HepG2 (cell line): ENCODE measurements at regions not wholly inside any gene's neighbourhood (a gene's known extent, or its start where the extent isn't known, plus 50 kb on each side); places are given as distances from the start of the nearest gene placed in this dataset.

Experiments
- ATAC-seq: fragments of 200-7000 bp; cut with Tn5 transposase; 3 replicates; pipeline ENCODE4 v1.9.1; 2020; ENCODE audit warnings: mild to moderate bottlenecking, moderate library complexity
- BruUV-seq: library from RNA; stranded (reverse); fragments of 400-500 nt; replicated peaks from 2 replicates; lab custom pipeline; 2021; lab: Mats Ljungman, UMichigan
- CTCF ChIA-PET: fragments of 300-600 bp; formaldehyde crosslinking; extraction: SDS; loops from one replicate; lab custom pipeline; 2021; ENCODE audit warnings: low total read pairs, inconsistent platforms, low intra/inter-chr PET ratio; lab: Yijun Ruan, JAX
- POLR2A ChIA-PET: fragments of 350-600 bp; sonication (Branson Sonifier 250); formaldehyde crosslinking; loops from one replicate; lab custom pipeline; 2020; ENCODE audit warnings: antibody characterized with exemption, inconsistent platforms; lab: Yijun Ruan, JAX
- DNase-seq: peaks from one replicate; pipeline ENCODE4 v3.0.0-alpha.2; 2015; ENCODE audit warnings: low spot score
- FAIRE-seq: peaks from 3 replicates; lab custom pipeline; 2011; peaks lifted over from hg19 to GRCh38; lab: Jason Lieb, UNC
- H2AFZ ChIP-seq: one replicate; pipeline ENCODE4 v1.6.1; 2011; ENCODE audit warnings: low read length, inconsistent platforms
- H3K27ac ChIP-seq: fragments of 300-600 bp; 3 replicates; pipeline ENCODE4 v1.8.0; 2011; ENCODE audit warnings: mixed run types, mild to moderate bottlenecking, mixed read lengths, low read length, inconsistent platforms; ENCODE audit not compliant: insufficient read depth; ENCODE audit errors: extremely low read length
- H3K27me3 ChIP-seq, 2 experiments: fragments of 200-600 bp in 1 of 2; 2 replicates in 1 of 2; 3 replicates in 1 of 2; pipeline versions ENCODE4 v1.6.0 to v1.8.0; 2011; ENCODE audit warnings: low read length in 2 of 2, mild to moderate bottlenecking in 2 of 2, moderate library complexity in 2 of 2, inconsistent platforms in 1 of 2; ENCODE audit not compliant: insufficient read depth in 2 of 2, control insufficient read depth in 1 of 2
- H3K36me3 ChIP-seq, 2 experiments: fragments of 200-600 bp in 1 of 2; replicated peaks in 1 of 2; 2 replicates in 1 of 2; 3 replicates in 1 of 2; pipeline versions ENCODE4 v1.5.1 to v1.8.0; 2011; ENCODE audit warnings: low read length in 2 of 2, inconsistent platforms in 1 of 2; ENCODE audit not compliant: insufficient read depth in 2 of 2, control insufficient read depth in 1 of 2
- H3K4me1 ChIP-seq: 2 replicates; pipeline ENCODE4 v1.5.1; 2012; ENCODE audit warnings: low read length, inconsistent platforms; ENCODE audit not compliant: insufficient read depth
- H3K4me2 ChIP-seq: 2 replicates; pipeline ENCODE4 v1.6.0; 2011; ENCODE audit warnings: low read depth, low read length, inconsistent platforms
- H3K4me3 ChIP-seq, 3 experiments: fragments of 200-600 bp in 1 of 3; sonication (generic), shearing (Covaris generic) in 1 of 3; replicated peaks in 1 of 3; 2 replicates each; pipeline ENCODE4 v1.5.1; 2011 to 2016; ENCODE audit warnings: low read length in 3 of 3, inconsistent platforms in 2 of 3, low read depth in 2 of 3, mild to moderate bottlenecking in 2 of 3, control low read depth in 1 of 3, mixed read lengths in 1 of 3; ENCODE audit not compliant: insufficient read depth in 1 of 3
- H3K79me2 ChIP-seq: one replicate; pipeline ENCODE4 v1.6.1; 2011; ENCODE audit warnings: low read length, inconsistent platforms; ENCODE audit not compliant: insufficient read depth
- H3K9ac ChIP-seq: 2 replicates; pipeline ENCODE4 v1.6.0; 2011; ENCODE audit warnings: mild to moderate bottlenecking, low read depth, low read length, inconsistent platforms; ENCODE audit not compliant: insufficient read depth
- H3K9me3 ChIP-seq: 2 replicates; pipeline ENCODE4 v1.5.1; 2012; ENCODE audit warnings: mild to moderate bottlenecking, low read length
- H4K20me1 ChIP-seq: 2 replicates; pipeline ENCODE4 v1.6.0; 2011; ENCODE audit warnings: inconsistent platforms, mild to moderate bottlenecking, low read length, moderate library complexity; ENCODE audit not compliant: insufficient read depth
- CBFB ChIP-seq: sonication (generic); formaldehyde crosslinking; IDR thresholded peaks from 2 replicates; pipeline ENCODE4 v1.4.0; 2020; ENCODE audit warnings: missing genetic modification reagents
- ELF1 ChIP-seq: sonication (generic); formaldehyde crosslinking; IDR thresholded peaks from 2 replicates; pipeline ENCODE4 v1.4.0; 2020; ENCODE audit warnings: missing genetic modification reagents
- FOXP1 ChIP-seq, 2 experiments: fragments of 450-650 bp in 1 of 2; IDR thresholded peaks; 2 replicates each; pipeline ENCODE4 v1.6.1; 2017 to 2018; ENCODE audit warnings: antibody characterized with exemption in 1 of 2
- MIER3 ChIP-seq: IDR thresholded peaks from 2 replicates; pipeline ENCODE4 v1.6.1; 2016; ENCODE audit warnings: missing compliant biosample characterization, borderline replicate concordance
- NFKB2 ChIP-seq: sonication (generic); formaldehyde crosslinking; IDR thresholded peaks from 2 replicates; pipeline ENCODE4 v1.4.0; 2020; ENCODE audit warnings: missing genetic modification reagents, borderline replicate concordance
- RORA ChIP-seq: sonication (generic); formaldehyde crosslinking; IDR thresholded peaks from 2 replicates; pipeline ENCODE4 v1.5.0; 2020; ENCODE audit warnings: mild to moderate bottlenecking, missing genetic modification reagents, moderate library complexity
- ZKSCAN5 ChIP-seq: sonication (generic); formaldehyde crosslinking; IDR thresholded peaks from 2 replicates; pipeline ENCODE4 v1.5.1; 2020; ENCODE audit warnings: mild to moderate bottlenecking, missing genetic modification reagents
- ZNF878 ChIP-seq: sonication (generic); formaldehyde crosslinking; IDR thresholded peaks from 2 replicates; pipeline ENCODE4 v1.8.1; 2023; ENCODE audit warnings: mild to moderate bottlenecking, missing genetic modification reagents, moderate library complexity
- WGBS: methylation state at CpG from one replicate; pipeline ENCODE4 v1.1.6; 2017; ENCODE audit warnings: low lambda C conversion rate; 5-methylcytosine and 5-hydroxymethylcytosine counted together
- in situ Hi-C: cut with HindIII; loops from 2 replicates; pipeline ENCODE4 v1.10.0; 2017; ENCODE audit warnings: low pct_unique_long_range_greater_than_20kb; ENCODE audit not compliant: extremely low pct_ligation_motif_present
- intact Hi-C: fragments of 100-400 bp; cut with micrococcal nuclease; formaldehyde crosslinking; loops from one replicate; pipeline ENCODE4 v1.10.0; 2022; ENCODE audit not compliant: unreplicated experiment
- TF ChIP-seq, protein P1 (sequence below): sonication (generic); formaldehyde crosslinking; IDR thresholded peaks from 2 replicates; pipeline ENCODE4 v1.5.0; 2020; ENCODE audit warnings: missing genetic modification reagents, mild to moderate bottlenecking, borderline replicate concordance
- TF ChIP-seq, protein P2 (sequence below): sonication (generic); formaldehyde crosslinking; IDR thresholded peaks from 2 replicates; pipeline ENCODE4 v1.5.0; 2020; ENCODE audit warnings: missing genetic modification reagents
- TF ChIP-seq, protein P3 (sequence below): sonication (generic); formaldehyde crosslinking; IDR thresholded peaks from 2 replicates; pipeline ENCODE4 v1.5.0; 2020; ENCODE audit warnings: mild to moderate bottlenecking, missing genetic modification reagents
- TF ChIP-seq, protein P4 (sequence below): sonication (generic); formaldehyde crosslinking; IDR thresholded peaks from 2 replicates; pipeline ENCODE4 v1.5.0; 2020; ENCODE audit warnings: missing genetic modification reagents

DNA sequence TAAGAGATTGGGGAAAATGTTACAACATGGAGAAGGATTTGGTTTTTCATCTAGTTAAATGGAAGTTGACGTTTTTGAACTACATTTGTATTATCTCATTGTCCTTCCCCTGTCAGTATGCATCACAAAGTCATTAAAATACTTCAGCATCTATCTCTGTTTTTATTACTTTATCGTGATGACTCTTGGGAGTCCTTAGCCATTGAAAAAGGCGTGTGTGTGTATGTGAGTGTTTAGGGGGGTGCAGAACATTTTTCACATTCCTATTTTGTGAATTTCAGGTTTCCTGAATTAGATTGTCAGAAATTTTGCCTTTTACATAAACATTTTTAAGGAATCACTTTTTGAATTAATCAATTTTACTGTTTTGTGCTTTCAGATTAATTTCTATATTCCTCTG lies 360.6 kb upstream of the SGO1 start:
- Histone ChIP-seq H3K36me3 (no peaks in the 10 kb centered on the region), H4K20me1 (no peaks in the 10 kb centered on the region), H3K27ac (no peak overlapping the region), H3K9me3 (peaks cover 31% of the 10 kb centered on the region; the same call in 1 of the 2 replicates), H2AFZ (no peak overlapping the region), H3K79me2 (no peaks in the 10 kb centered on the region), H3K4me2 (no peak overlapping the region), H3K4me3 (no peak overlapping the region), H3K9ac (no peak overlapping the region), H3K4me1 (no peaks in the 10 kb centered on the region), H3K27me3 (no peaks in the 10 kb centered on the region)
- no TSS peak for BruUV-seq
- 1% methylated on average over 3 of the region's 3 CpGs for WGBS
- DNase-seq (no peak), ATAC-seq (no peak), FAIRE-seq (no peak)
- in situ Hi-C loops = no loop called here
- ChIA-PET CTCF (no interaction called here), POLR2A (no interaction called here)
- no peak for TF ChIP-seq ZNF878 (CRISPR knock-in tag)
- no peak for TF ChIP-seq FOXP1 (IDR thresholded peaks at IDR 0.05)
- TF ChIP-seq FOXP1 (CRISPR knock-in tag; IDR thresholded peaks at IDR 0.05) = no peak
- no peak for TF ChIP-seq RORA (CRISPR knock-in tag)
- TF ChIP-seq, protein P1, sequence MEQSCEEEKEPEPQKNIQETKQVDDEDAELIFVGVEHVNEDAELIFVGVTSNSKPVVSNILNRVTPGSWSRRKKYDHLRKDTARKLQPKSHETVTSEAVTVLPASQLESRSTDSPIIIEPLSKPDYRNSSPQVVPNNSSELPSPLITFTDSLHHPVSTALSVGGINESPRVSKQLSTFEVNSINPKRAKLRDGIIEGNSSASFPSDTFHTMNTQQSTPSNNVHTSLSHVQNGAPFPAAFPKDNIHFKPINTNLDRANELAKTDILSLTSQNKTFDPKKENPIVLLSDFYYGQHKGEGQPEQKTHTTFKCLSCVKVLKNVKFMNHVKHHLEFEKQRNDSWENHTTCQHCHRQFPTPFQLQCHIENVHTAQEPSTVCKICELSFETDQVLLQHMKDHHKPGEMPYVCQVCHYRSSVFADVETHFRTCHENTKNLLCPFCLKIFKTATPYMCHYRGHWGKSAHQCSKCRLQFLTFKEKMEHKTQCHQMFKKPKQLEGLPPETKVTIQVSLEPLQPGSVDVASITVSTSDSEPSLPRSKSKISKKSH (CRISPR knock-in tag) = no peak
- intact Hi-C loops = no loop called here

DNA sequence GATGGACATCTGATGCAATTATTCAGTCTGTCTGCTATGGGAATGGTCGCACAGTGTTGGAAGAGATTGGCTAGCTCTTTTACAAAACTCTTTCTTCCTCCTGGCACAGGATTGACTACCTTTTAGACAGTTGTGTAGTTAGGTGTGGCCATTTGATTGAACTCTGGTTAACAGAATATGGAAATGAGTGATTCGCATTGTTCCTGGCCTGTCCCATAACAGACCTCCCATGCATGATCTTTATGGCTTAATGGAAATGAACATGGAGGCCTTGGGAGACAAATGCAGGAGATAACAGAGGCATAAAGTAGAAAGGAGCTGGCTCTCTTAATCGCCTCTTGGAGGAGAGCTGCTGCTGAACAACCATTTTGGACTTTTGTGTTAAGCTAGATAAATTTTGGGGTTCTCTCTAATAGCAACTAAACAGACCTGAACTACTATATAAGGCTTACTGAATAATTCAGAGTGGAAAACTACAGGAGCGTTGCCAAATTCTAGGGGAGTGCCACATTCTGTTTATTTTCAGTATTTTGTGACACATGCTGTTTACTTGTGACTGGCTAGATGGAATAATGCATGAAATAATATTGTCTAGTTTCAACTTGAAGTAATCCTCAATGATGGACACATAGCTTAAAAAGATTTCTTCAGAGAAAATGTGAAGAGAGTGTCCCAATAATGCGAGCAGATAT lies 357.7 kb upstream of the SGO1 start:
- ChIA-PET CTCF (no interaction called here), POLR2A (no interaction called here)
- ATAC-seq (no peak), DNase-seq (no peak), FAIRE-seq (no peak)
- in situ Hi-C loops (no loop called here), intact Hi-C loops (no loop called here)
- H3K4me3 ChIP-seq = no peak overlapping the region
- peaks cover 34% of the 10 kb centered on the region; the same call in 1 of the 2 replicates for H3K9me3 ChIP-seq
- H3K79me2 ChIP-seq = no peaks in the 10 kb centered on the region
- no TSS peak for BruUV-seq
- H3K9ac ChIP-seq = no peak overlapping the region
- no peak overlapping the region for H3K4me2 ChIP-seq
- H4K20me1 ChIP-seq = no peaks in the 10 kb centered on the region
- WGBS = 0% methylated on average over 5 of the region's 5 CpGs
- H3K36me3 ChIP-seq = no peaks in the 10 kb centered on the region
- no peak overlapping the region for H2AFZ ChIP-seq
- no peaks in the 10 kb centered on the region for H3K4me1 ChIP-seq
- H3K27ac ChIP-seq = no peak overlapping the region
- H3K27me3 ChIP-seq = no peaks in the 10 kb centered on the region
- TF ChIP-seq, protein P2, sequence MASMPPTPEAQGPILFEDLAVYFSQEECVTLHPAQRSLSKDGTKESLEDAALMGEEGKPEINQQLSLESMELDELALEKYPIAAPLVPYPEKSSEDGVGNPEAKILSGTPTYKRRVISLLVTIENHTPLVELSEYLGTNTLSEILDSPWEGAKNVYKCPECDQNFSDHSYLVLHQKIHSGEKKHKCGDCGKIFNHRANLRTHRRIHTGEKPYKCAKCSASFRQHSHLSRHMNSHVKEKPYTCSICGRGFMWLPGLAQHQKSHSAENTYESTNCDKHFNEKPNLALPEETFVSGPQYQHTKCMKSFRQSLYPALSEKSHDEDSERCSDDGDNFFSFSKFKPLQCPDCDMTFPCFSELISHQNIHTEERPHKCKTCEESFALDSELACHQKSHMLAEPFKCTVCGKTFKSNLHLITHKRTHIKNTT (CRISPR knock-in tag) = no peak
- TF ChIP-seq, protein P3, sequence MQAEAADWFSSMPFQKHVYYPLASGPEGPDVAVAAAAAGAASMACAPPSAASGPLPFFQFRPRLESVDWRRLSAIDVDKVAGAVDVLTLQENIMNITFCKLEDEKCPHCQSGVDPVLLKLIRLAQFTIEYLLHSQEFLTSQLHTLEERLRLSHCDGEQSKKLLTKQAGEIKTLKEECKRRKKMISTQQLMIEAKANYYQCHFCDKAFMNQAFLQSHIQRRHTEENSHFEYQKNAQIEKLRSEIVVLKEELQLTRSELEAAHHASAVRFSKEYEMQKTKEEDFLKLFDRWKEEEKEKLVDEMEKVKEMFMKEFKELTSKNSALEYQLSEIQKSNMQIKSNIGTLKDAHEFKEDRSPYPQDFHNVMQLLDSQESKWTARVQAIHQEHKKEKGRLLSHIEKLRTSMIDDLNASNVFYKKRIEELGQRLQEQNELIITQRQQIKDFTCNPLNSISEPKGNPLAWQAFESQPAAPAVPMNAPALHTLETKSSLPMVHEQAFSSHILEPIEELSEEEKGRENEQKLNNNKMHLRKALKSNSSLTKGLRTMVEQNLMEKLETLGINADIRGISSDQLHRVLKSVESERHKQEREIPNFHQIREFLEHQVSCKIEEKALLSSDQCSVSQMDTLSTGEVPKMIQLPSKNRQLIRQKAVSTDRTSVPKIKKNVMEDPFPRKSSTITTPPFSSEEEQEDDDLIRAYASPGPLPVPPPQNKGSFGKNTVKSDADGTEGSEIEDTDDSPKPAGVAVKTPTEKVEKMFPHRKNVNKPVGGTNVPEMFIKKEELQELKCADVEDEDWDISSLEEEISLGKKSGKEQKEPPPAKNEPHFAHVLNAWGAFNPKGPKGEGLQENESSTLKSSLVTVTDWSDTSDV = no peak
- no peak for TF ChIP-seq ELF1 (CRISPR knock-in tag)
- no peak for TF ChIP-seq NFKB2 (CRISPR knock-in tag)
- no peak for TF ChIP-seq ZKSCAN5
- TF ChIP-seq, protein P4, sequence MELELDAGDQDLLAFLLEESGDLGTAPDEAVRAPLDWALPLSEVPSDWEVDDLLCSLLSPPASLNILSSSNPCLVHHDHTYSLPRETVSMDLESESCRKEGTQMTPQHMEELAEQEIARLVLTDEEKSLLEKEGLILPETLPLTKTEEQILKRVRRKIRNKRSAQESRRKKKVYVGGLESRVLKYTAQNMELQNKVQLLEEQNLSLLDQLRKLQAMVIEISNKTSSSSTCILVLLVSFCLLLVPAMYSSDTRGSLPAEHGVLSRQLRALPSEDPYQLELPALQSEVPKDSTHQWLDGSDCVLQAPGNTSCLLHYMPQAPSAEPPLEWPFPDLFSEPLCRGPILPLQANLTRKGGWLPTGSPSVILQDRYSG (CRISPR knock-in tag) = no peak
- TF ChIP-seq MIER3 (CRISPR knock-in tag) = no peak
- TF ChIP-seq CBFB (CRISPR knock-in tag) = no peak
